HG03520 (cell line): ENCODE measurements at regions not wholly inside any gene's neighbourhood (a gene's known extent, or its start where the extent isn't known, plus 50 kb on each side); places are given as distances from the start of the nearest gene placed in this dataset.

ENCODE experiments used
- ATAC-seq: cut with Tn5 transposase; IDR thresholded peaks from one replicate; pipeline ENCODE4 v1.9.1; 2021; ENCODE audit warnings: mild to moderate bottlenecking, moderate library complexity; ENCODE audit not compliant: unreplicated experiment

DNA sequence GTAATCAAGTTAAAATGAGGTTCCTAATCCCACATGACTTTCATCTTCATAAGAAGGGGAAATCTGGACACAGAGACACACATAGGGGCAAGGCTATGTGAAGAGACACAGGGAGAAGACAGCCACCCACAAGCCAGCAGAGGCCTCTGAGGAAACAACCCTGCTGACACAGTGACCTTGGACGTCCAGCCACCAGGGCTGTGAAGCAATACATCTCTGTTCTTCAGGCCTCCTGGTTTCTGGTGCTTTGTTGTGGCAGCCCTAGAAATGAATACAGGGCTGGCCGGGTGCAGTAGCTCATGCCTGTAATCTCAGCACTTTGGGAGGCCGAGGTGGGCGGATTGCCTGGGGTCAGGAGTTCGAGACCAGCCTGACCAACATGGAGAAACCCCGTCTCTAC, 183.9 kb downstream of the CXCL12 start:
- no peak for ATAC-seq

DNA sequence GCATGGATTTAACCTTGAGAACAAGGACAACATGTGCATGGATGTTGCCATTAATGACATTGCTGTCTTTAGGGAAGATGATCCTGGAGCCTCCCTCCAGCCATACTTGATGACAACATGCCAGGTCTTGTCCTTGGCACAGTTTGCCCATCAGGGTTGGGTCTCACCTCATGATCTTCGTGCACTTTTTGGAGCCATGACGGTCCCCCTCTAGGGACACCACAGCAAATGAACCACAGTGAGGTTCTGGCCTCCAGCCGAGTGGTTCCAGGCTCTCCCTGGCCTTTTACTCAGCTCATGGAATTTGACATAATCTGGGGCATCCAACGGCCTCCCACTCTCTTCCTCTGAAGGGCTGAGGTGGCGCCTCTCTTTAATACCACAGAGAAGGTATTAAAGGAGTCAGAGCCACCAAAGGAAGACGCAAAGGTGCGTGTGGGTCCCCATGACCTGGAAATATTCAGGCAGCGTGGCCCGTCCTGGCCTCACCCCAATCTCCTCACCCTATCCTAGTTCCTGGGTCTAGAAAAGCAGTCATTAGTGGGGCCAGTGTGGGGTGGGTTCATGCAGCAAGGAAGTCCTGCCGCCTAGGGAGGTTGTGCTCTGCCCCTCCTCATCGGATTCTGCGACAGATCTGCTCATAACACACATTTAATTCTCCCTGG, 184.8 kb downstream of the CXCL12 start:
- ATAC-seq = no peak

DNA sequence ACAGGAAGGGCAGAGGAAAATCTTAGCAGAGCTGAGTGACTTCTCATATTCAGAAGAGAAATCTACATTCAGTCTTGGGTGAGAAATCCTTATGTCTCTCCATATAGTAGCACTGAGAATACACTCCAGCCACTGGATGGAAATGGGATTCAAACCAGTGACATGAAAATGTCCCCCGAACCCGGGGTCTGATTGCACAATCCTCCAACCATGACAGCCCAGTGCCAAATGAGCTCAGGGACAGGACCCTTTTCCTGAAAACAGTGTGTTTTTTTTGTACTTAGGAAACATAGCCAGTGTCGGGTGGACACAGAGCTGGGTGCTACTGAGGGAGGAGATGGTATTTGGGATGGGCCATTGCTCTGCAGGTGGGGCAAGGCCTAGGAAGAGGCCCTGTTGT, 185.6 kb downstream of the CXCL12 start:
- no peak for ATAC-seq

- no peak for ATAC-seq
Observed at GRCh38 chr10:44198780-44199097, 186.2 kb downstream of the CXCL12 start.

GRCh38 chr10:44198096-44198779, 186.7 kb downstream of the CXCL12 start:
- ATAC-seq = no peak

DNA sequence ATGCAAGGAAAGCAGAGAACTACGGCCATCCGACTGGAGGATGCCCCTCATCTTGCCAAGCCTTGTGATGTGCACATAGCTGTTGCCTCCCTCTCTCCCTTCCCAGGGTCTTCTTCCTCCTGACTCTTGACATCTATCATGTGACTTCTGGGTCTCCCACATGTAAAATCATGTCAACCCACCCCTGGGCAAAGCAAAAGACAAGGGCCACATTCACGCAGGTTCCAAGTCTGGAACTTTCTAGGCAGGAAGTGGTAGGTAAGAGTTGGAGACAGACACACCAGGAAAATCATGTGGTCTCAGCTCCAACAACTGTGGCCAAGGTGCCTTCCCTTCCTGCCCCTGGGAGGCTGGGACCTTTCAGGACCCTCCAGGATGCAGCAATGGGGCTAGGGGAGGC, 187.3 kb downstream of the CXCL12 start:
- ATAC-seq = no peak

DNA sequence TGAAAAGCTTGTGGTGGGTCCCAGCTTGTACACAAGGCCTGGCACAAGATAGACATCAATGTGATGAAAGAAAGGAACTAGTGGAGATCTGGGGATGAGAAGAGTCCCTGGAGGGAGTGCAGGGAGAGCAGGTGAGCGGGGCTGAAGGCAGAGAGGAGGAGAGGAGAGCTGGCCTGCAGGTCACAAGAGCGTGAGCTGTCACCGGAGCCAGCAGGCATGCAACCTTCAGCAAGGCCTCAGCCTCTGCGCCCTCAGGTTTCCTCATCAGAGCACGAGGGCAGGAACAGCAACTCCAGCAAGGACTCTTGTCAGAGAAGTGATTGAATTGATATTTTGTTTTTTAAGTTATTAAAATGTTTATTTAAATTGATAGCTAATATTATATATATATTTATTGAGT, 188.6 kb downstream of the CXCL12 start:
- no peak for ATAC-seq

GRCh38 chr10:44196008-44196320, 188.9 kb downstream of the CXCL12 start:
- ATAC-seq = no peak

DNA sequence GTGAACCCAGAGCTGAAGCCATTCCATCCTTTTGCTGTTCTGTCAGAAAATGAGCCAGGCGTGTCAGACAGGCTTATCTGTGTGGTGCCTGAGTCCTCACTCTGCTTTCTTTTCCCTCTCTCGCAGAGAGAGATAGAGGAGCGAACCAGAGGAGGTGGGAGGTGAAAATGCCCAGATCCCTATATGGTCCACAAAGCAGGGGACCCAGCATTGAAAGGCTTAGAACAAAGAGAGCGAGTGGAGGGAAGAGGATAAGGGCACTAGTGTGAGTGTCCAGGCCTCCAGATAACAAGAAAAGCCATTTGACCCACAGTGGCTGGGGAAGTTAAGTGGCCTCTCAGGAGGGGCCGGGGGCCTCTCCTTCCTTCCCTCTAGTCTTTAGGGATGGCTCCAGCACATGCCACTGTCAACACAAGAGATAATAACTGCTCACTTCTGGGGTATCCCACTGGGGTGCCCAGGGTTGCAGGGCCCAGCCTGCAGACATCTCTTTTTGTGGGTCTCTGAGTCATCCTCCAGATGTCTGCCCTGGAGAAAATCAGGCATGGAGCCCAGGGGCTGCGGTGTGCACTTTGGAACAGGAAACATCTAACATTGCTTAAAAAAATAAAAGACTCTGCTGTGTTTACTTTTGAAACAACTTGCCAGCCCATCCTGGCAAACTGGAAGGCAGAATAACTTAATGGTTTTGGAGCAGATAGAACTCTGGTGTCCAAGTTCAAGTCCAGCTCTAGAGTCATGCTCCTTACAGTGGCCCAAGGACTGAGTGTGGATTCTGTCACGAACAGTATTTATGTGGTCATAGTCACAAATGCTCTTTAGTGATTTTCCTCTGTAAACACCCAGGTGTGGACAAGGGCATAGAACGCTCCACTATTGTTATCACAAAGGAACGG, 189.5 kb downstream of the CXCL12 start:
- no peak for ATAC-seq

DNA sequence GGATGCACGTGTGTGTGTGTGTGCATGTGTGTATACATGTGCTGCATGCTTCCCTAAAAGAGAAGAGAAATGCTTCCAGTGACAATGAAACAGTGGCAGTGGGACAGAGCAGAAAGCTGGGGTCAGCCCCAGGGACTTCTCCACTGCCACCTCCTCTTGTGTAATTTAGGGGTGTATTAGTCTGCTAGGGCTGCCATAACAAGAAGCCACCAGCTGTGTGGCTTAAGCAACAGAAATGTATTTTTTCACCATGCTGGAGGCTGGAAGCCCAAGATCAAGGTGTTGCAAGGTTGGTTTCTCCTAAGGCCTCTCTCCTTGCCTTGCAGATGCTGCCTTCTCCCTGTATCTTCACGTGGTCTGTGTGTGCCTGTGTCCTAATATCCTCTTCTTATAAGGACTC, 190.5 kb downstream of the CXCL12 start:
- no peak for ATAC-seq

GRCh38 chr10:44193567-44194220, 191.2 kb downstream of the CXCL12 start:
- no peak for ATAC-seq

DNA sequence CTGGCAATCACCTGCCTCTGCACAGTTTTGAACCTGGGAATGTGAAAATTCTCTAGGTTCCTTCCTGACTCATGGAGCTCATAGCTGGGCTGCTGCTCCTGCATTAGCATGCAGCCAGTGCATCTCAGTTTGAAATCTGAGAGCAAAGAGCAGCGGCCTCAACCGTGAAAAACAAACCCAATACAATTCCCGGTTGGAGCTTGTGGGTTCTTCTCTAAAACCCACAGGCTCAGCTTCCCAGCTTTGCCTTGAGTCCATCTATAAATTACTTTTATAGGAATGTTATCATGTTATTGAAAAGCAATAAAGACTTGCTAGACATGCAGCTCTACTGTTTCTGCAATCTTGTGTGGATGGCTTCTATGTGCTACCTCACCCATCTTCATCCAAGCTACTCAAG, 191.7 kb downstream of the CXCL12 start:
- ATAC-seq = no peak

- no peak for ATAC-seq
Observed at GRCh38 chr10:44192435-44192834, 192.5 kb downstream of the CXCL12 start.

DNA sequence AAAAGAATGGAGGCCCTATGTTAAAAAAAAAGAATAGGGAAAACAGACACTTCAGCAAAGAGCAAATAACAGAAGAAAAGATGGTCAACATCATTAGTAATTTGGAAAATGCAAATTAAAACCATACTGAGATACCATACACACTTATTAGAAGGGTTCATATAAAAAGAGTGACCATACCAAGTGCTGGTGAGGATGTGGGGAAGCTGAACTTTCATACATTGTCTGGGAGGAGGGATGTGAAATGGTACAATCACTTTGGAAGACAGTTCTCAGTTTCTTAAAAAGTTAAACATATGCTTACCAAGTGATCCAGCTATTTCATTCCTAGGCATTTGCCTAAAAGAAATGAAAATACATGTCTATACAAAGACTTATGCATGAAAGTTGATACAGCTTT, 194.4 kb downstream of the CXCL12 start:
- ATAC-seq = no peak

- ATAC-seq = no peak
Observed at GRCh38 chr10:44186821-44187220, 198.1 kb downstream of the CXCL12 start.

DNA sequence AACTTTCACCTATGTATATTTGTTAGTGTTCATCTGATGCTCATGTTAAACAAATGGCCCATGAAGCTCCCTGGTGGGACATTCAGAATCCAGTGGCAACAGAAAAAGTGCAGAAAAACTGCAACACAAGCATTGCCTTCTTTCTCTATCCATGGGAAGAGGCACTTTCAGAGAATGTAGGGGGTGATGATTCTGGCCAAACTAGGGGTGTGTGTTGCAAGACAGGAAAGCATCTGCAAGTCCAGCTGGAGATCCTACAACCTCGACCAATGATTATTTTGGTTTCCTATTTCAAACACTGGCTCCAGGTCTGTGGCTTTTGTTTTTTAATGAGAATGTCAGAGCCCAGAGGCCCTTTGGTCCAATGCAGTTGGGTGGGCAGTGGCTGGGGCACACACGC, 198.7 kb downstream of the CXCL12 start:
- no peak for ATAC-seq

- no peak for ATAC-seq
Observed at GRCh38 chr10:44185315-44185666, 199.6 kb downstream of the CXCL12 start.

DNA sequence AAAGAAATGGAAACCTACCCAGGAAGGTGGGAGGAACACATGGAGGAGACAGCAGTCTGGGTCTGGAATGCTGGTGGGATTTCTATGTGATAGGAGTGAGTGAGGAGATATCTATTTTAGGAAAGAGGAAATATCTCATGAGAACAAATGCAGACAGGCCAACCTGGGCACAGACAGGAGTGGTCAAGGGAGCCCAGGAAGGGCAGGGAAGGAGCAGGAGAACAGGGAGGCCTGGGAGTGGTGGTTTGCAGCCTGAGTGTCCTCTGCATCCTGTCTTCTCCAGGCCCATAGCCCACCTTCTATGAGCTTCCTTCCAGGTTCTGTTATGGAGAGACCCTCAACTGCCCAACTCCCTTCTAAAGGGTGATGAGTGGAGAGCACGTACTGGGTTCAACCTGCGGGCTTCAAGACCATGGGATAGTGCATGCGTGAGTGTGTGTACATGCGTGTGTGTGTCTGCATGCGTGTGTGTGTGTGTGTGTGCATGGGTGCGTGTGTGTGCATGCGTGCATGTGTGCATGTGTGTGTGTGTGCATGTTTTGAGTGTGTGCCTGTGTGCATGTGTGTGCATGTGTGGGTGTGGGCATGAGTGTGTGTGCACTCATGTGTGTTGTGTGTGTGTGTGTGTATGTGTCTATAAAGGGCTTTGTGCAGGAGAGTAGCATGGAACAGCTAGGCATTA, 200.1 kb downstream of the CXCL12 start:
- ATAC-seq = no peak

DNA sequence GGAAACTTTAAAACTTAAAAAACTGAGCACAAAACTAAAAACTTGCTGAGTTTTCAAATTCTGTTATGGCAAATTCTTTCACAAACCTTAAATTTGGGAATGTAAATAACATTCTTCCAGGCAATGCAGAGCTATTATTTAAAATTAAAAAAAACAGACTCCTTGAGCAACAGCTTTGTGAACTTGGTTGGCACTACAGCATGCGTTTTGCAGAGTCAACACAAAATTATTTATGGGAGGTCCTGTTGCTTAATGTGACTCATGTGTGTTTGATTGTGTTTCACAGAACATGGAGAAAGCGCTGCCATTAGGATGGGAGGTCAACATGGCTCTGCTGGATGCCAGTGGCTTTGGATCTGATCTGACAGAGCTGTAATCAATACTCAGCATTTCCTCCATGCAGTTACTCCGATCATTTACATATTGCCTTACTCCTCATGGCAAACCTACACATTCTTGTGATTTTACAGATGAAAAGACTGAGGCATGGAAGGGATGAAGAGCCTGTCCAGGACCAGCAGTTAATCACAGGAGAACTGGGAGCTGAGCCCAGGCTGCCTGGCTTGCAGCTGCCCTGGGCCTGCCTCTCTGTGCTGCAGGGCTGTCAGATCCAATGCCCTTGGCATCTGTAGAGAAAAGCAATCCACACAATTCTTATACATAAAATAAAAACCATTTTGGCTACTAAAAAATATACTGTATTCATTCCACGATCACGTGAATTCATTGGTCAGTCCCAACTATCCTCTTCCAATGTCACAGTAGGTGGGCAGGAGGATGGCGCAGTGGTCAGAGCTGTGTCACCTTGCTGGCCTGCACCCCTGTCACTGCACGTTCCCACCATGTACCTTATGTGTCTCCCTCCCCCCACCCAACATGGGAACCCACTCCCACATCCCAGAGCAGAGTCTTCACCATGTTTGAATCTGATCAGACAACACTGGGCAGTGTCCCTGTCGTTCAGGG, 200.9 kb downstream of the CXCL12 start:
- no peak for ATAC-seq

DNA sequence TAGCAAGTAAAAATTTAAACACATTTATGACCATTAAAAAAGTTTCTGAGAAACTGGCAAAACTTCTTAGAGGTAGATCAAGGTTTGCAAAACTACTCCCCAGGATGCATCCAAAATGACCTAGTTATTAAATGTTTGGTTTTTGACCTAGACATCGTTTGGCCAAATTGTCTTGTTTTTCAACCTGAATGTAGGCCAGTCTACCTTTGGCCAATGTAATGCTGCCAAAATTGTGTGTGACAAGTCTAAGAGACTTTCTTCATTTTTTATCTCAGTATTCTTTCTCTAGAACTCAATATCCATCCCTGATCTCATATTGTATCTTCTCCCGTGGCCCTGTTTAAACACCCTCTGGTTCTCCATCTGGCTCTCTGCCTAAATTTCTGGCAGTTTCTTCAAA, 202.0 kb downstream of the CXCL12 start:
- no peak for ATAC-seq
